Parathyroid adenoma (tissue), 2 donors: ENCODE measurements at regions not wholly inside any gene's neighbourhood (a gene's known extent, or its start where the extent isn't known, plus 50 kb on each side); places are given as distances from the start of the nearest gene placed in this dataset.

Experiments
- H2AFZ ChIP-seq: fragments of 300-600 bp; sonication (generic); one replicate; pipeline ENCODE4 v1.7.0; 2017; ENCODE audit warnings: antibody characterized with exemption, mild to moderate bottlenecking
- H3K27ac ChIP-seq: fragments of 300-600 bp; sonication (generic); one replicate; pipeline ENCODE4 v1.7.0; 2017
- H3K27me3 ChIP-seq: fragments of 300-600 bp; sonication (generic); one replicate; pipeline ENCODE4 v1.7.0; 2017; ENCODE audit warnings: low read length; ENCODE audit not compliant: control insufficient read depth, insufficient read depth
- H3K36me3 ChIP-seq: fragments of 300-600 bp; sonication (generic); one replicate; pipeline ENCODE4 v1.7.0; 2017; ENCODE audit warnings: low read length; ENCODE audit not compliant: control insufficient read depth, insufficient read depth
- H3K4me1 ChIP-seq: fragments of 300-600 bp; sonication (generic); one replicate; pipeline ENCODE4 v1.7.0; 2017; ENCODE audit warnings: control low read depth
- H3K4me2 ChIP-seq: fragments of 300-600 bp; sonication (generic); one replicate; pipeline ENCODE4 v1.7.0; 2017; ENCODE audit warnings: low read length
- H3K4me3 ChIP-seq: fragments of 300-600 bp; sonication (generic); one replicate; pipeline ENCODE4 v1.7.0; 2017; ENCODE audit warnings: low read depth, low read length
- H3K79me2 ChIP-seq: fragments of 300-600 bp; sonication (generic); one replicate; pipeline ENCODE4 v1.7.0; 2017; ENCODE audit warnings: control low read depth
- H3K9ac ChIP-seq: fragments of 300-600 bp; sonication (generic); one replicate; pipeline ENCODE4 v1.7.0; 2017; ENCODE audit warnings: mild to moderate bottlenecking
- H3K9me3 ChIP-seq: fragments of 300-600 bp; sonication (generic); one replicate; pipeline ENCODE4 v1.7.0; 2017; ENCODE audit warnings: low read length; ENCODE audit not compliant: control insufficient read depth
- CTCF ChIP-seq: fragments of 300-600 bp; sonication (generic); IDR thresholded peaks from one replicate; pipeline ENCODE4 v1.7.0; 2017; ENCODE audit warnings: antibody characterized with exemption, mild to moderate bottlenecking
- donor health status: primary hyperparathyroidism.

- Histone ChIP-seq H3K9ac (no peak overlapping the region), H3K79me2 (no peaks in the 10 kb centered on the region), H3K27me3 (no peaks in the 10 kb centered on the region), H3K4me3 (no peak overlapping the region), H3K36me3 (no peaks in the 10 kb centered on the region), H3K4me2 (no peak overlapping the region), H3K27ac (no peak overlapping the region), H3K9me3 (no peaks in the 10 kb centered on the region), H2AFZ (no peak overlapping the region), H3K4me1 (no peaks in the 10 kb centered on the region)
- no peak for TF ChIP-seq CTCF
Observed at GRCh38 chr7:131974671-131975070, 418.2 kb upstream of the PODXL start.

GRCh38 chr7:131972251-131972650 lies 415.8 kb upstream of the PODXL start:
- Histone ChIP-seq H3K9ac (no peak overlapping the region), H2AFZ (no peak overlapping the region), H3K27ac (no peak overlapping the region), H3K4me1 (no peaks in the 10 kb centered on the region), H3K36me3 (no peaks in the 10 kb centered on the region), H3K4me3 (no peak overlapping the region), H3K79me2 (no peaks in the 10 kb centered on the region), H3K4me2 (no peak overlapping the region), H3K27me3 (no peaks in the 10 kb centered on the region), H3K9me3 (no peaks in the 10 kb centered on the region)
- TF ChIP-seq CTCF, result no peak

DNA sequence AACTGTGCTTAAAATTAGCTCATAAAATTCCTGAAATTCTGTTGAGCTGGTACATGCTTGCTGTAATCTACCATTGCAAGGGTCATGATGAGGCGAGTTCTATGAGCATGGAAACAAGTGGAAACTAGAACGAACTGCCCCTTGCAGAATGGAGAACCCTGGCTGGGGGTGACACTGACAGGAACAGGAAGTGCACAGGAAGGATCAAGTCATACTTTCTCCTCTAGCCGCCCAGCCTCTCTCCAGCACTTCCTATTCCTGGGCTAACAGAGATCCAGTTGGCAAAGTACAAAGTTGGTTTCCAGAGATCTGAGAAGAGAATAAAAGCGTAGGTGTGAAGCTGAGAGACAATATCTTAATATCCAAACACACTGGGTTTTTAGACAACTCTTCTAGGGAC lies 414.2 kb upstream of the PODXL start:
- Histone ChIP-seq H3K4me3 (no peak overlapping the region), H3K36me3 (no peaks in the 10 kb centered on the region), H3K4me2 (no peak overlapping the region), H3K27me3 (no peaks in the 10 kb centered on the region), H2AFZ (no peak overlapping the region), H3K9ac (no peak overlapping the region), H3K9me3 (no peaks in the 10 kb centered on the region), H3K79me2 (no peaks in the 10 kb centered on the region), H3K27ac (no peak overlapping the region), H3K4me1 (no peaks in the 10 kb centered on the region)
- no peak for TF ChIP-seq CTCF

DNA sequence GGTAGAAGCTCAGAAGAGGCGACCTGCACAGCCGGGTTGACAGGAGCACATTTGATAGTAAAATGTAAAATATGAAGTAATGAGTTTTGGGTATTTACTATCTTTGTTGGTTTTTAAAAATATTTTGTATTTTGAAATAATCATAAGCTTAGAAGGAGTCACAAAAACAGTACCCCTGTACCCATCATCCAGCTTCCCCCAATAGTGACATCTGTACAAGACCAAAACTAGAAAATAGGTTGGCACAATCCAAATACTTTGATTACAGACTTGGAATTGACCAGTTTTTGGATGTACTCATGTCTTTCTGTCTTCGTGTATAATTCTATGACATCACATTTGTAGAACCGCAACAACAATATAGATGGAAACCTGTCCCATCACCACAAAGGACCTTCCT lies 413.1 kb upstream of the PODXL start:
- H3K36me3 ChIP-seq, result no peaks in the 10 kb centered on the region
- no peaks in the 10 kb centered on the region for H3K4me1 ChIP-seq
- H3K9me3 ChIP-seq, result no peaks in the 10 kb centered on the region
- H3K27me3 ChIP-seq, result no peaks in the 10 kb centered on the region
- H3K79me2 ChIP-seq, result no peaks in the 10 kb centered on the region
- H2AFZ ChIP-seq, result no peak overlapping the region
- no peak overlapping the region for H3K4me3 ChIP-seq
- no peak overlapping the region for H3K27ac ChIP-seq
- TF ChIP-seq CTCF, result no peak
- no peak overlapping the region for H3K9ac ChIP-seq
- no peak overlapping the region for H3K4me2 ChIP-seq

GRCh38 chr7:131967216-131967730 lies 410.8 kb upstream of the PODXL start:
- Histone ChIP-seq H3K36me3 (no peaks in the 10 kb centered on the region), H3K27me3 (no peaks in the 10 kb centered on the region), H3K4me2 (no peak overlapping the region), H3K79me2 (no peaks in the 10 kb centered on the region), H3K4me3 (no peak overlapping the region), H3K9me3 (no peaks in the 10 kb centered on the region), H3K4me1 (no peaks in the 10 kb centered on the region), H3K9ac (no peak overlapping the region), H2AFZ (no peak overlapping the region), H3K27ac (no peak overlapping the region)
- TF ChIP-seq CTCF, result no peak
